GM18951 (cell line): ENCODE measurements at regions not wholly inside any gene's neighbourhood (a gene's known extent, or its start where the extent isn't known, plus 50 kb on each side); places are given as distances from the start of the nearest gene placed in this dataset.
"Not testable (repeated sequence)": the region's sequence is repeated elsewhere in the genome, so short reads cannot be mapped to it uniquely, and the experiment has no call there.

Source experiments
- POLR2A ChIP-seq: IDR thresholded peaks from 4 replicates; pipeline ENCODE4 v1.6.1; 2011; ENCODE audit warnings: mild to moderate bottlenecking; ENCODE audit not compliant: insufficient read length, insufficient read depth; ENCODE audit errors: extremely low read depth
- in situ Hi-C: fragments of 300-500 bp; cut with MboI; formaldehyde crosslinking; loops from one replicate; pipeline ENCODE4 v1.12.0; 2022; ENCODE audit warnings: low sequenced_read_pairs, mixed read lengths, inconsistent platforms; ENCODE audit not compliant: unreplicated experiment

DNA sequence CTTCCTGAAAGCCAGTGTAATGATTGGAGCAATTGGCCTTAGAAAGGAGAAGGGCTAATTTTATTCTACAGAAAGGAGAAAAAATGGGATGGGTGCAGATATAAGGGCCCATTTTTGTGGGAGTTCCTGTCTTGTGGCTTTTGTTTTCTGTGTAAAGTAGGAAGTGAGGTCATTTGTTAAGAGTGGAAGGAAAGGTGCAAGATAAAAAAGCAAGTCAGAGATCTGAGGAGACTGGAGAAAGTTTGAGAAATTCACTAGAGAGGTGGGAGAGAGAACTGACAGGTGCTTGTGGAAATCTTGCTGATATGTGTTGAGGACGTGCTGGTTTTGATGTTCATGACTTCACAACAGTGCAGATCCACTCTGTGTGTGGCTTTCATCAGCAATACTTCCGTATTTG, 349.4 kb downstream of the DLEU7 start:
- in situ Hi-C loops: no loop called here
- no peak for TF ChIP-seq POLR2A

DNA sequence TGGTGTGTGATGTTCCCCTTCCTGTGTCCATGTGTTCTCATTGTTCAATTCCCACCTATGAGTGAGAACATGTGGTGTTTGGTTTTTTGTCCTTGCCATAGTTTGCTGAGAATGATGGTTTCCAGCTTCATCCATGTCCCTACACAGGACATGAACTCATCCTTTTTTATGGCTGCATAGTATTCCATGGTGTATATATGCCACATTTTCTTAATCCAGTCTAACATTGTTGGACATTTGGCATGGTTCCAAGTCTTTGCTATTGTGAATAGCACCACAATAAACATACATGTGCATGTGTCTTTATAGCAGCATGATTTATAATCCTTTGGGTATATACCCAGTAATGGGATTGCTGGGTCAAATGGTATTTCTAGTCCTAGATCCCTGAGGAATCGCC, 340.3 kb downstream of the DLEU7 start:
- in situ Hi-C loops: not testable (repeated sequence)

DNA sequence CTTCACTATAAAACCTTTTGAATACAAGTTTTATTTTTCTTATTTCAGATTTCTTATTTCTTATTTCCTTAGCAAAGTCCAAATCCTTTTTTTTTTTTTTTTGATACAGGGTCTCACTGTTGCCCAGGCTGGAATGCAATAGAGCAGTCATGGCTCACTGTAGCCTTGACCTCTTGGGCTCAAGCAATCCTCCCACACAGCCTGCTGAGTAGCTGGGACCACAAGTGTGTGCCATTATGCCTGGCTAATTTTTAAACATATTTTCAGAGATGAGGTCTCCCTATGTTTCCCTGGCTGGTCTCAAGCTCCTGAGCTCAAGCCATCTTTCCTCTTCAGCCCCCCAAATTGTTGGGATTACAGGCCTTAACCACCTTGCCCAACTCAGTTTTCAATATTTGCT, 334.3 kb downstream of the DLEU7 start:
- in situ Hi-C loops: no loop called here
- no peak for TF ChIP-seq POLR2A

DNA sequence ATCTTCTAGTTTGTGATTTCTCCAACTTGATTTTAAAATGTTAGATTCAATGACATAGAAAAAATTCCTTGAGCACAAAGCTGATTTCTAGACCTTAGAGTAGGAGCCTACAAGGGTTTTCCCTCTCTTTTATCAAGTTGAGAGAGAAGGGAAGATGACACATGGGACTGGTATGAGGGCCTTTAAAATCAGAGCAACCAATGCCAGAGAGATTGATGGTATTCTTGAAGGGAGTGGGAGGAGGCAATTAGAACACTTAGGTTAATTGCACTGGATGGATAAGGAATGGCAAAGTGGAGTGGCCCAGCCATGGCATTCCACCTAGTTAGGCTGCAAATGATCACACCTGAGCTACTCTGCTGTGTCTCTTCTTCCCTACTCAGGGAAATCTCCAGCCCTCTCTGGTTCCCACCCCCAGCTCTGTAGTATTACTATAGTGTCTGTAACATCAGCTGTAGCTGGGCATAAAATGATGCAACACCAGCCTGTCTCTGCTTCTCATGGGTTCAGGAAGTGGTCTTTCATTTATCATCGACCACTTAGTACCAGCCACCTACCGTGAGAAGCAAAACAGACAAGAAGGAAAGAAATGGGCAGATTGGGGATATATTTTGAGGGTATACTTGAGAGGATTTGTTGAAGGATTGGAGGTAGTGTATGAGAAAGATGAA, 333.6 kb downstream of the DLEU7 start:
- TF ChIP-seq POLR2A: no peak
- in situ Hi-C loops: no loop called here

DNA sequence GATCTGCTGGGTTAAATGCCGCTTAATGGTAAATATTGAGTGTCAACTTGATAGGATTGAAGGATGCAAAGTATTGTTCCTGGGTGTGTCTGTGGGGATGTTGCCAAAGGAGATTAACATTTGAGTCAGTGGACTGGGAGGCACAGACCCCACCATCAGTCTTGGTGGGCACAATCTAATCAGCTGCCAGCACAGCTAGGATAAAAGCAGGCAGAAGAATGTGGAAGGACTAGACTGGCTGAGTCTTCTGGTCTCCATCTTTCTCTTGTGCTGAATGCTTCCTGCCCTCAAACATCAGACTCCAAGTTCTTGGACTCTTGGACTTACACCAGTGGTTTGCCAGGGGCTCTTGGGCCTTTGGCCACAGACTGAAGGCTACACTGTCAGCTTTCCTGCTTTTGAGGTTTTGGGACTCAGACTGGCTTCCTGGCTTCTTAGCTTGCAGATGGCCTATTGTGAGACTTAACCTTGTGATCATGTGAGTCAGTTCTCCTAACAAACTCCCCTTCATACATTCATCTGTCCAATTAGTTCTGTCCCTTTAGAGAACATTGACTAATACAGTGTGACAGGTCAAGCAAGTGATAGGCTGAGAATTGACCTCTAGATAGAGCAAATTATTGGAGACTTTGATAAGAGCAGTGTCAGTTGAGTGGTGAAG, 332.5 kb downstream of the DLEU7 start:
- in situ Hi-C loops: not testable (repeated sequence)

DNA sequence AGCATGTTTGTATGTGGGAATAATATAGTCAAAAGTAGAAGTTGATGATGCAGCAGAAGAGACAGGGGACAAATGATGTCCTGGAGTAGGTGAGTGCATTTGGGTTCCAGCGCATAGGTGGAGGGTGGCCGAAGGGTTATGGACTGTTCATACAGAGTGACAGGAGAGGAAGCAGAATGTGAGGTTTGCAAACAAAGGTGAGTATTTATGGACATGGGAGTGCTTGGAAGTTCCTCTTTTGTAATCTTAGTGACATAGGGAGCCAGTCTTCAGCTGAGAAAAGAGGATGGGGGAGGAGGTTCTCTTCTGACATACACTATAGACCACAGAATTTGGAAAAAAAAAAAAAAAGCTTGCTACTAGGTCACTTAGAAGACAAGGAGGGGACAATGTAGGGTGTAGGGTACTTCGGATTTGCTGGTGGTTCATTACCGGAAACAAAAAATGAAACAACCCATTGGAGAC, 331.6 kb downstream of the DLEU7 start:
- in situ Hi-C loops: no loop called here
- no peak for TF ChIP-seq POLR2A

DNA sequence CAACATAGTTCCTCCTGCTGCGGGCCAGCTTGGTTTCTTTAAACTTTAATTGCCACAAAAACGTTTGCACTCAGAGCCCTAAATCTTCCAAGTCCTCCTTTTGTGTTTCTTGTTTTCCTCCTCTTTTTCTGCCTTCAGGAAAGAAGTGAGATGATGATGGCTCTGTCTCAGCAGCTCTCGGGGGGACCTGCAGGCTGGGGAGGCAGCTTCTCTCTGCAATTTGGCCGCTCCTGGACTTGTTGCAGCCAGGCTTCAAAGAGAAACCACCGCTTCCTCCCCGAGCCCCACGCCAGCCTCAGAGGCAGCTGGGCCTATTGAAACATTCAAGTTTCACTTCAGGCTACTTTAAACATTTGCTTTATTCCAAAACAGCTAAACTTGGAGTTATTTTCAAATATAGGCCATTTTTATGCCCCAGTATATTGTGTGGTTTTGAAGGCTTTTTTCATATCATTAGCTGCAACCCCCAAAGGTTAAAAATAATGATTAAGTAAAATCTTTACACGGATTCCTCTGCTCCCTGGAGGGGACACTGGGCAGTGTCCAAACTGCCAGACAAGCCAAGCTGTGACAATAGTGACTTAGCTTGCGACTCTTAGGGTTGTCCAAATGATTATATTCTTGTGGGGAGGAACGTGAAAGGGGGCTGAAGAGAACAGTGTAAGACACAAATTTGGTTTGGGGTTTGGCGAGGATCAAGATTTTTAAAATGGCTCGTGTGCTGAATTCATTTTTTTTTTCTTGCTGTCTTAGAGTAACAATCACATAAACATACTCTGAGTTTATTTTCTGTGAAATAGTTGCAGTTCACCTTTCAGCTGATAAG, 330.8 kb downstream of the DLEU7 start:
- in situ Hi-C loops: no loop called here
- no peak for TF ChIP-seq POLR2A

DNA sequence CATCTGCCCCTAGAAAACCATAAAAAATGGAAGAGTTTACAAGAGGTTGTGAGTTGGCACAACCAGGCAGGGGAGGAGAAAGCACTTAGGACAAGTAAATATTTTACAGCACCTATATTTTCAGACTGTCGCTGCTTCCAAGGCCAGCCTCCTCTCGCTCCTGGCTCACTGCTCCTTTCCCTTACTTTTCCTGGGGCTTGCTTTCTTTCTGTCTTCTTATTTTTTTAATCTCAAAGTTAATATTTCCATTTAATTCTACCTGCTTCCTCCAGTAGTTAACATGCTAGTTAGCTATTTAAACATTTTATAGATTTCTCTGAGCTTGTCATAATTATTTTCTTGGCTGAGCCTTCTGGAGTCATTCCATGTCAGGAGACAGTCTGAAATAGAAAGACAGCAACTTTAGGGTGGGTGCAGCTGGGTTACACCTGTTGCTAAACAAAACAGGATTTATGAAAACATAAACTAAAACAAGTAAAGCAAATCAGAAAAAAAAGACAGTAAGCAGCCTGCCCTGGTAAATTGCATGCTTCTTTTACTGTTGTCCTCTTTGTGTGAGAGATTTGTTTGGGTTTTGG, 330.1 kb downstream of the DLEU7 start:
- TF ChIP-seq POLR2A: no peak
- in situ Hi-C loops: no loop called here

DNA sequence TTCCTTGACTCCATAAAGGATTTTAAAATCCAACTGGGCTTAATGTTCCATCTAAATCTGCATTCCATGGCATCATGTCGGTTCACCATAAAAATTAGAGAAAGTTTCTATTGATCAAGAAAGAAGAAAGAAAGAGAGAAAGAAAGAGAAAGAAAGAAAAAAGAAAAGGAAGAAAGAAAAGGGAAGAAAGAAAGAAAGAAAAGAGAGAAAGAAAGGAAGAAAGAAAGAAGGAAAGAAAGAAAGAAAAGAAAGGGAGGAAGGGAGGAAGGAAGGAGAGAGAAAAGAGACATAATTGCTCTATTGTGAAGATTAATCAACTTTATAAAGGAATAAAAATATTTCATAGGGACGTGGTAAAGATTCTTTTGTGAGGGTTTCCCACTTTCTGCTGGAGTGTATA, 329.2 kb downstream of the DLEU7 start:
- no peak for TF ChIP-seq POLR2A
- in situ Hi-C loops: no loop called here

DNA sequence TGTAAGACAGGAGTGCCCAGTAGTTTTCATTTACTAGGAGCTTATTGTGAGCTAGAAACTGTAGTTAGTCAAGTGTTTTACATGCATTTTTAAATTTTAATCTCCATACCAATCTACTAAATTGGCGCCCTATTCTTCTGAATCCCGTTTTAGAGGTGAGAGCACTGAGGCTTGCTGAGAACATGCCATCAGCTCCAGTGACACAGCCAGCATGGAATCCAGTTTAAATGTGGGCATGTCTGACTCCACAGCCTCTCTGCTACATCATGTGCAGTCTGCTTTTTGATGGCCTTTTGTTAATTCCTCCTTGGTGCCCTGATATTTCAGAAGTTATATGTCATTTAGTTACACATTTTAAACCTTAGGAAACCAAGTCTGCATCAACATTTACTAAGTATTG, 325.4 kb downstream of the DLEU7 start:
- TF ChIP-seq POLR2A: no peak
- in situ Hi-C loops: no loop called here

DNA sequence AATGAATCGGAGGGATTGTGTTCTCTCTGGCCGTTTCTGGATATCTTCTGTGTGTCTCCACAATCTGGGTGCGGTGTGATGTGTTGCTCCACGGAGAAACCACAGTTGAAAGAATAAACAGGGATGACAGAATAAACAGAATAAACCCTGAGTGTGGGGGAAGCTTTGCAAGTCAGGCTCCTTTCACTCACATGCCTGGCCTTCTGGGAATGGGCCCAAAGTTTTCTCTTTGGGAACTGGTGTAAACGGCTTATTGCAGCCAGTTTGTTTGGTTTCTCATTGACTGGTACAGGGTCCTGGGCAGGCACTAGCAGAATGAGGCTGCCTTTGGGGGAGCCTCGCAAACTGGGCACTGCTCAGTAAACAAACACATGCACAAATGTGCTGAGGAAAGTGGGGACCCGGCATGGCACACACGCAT, 324.7 kb downstream of the DLEU7 start:
- TF ChIP-seq POLR2A: no peak
- in situ Hi-C loops: no loop called here

DNA sequence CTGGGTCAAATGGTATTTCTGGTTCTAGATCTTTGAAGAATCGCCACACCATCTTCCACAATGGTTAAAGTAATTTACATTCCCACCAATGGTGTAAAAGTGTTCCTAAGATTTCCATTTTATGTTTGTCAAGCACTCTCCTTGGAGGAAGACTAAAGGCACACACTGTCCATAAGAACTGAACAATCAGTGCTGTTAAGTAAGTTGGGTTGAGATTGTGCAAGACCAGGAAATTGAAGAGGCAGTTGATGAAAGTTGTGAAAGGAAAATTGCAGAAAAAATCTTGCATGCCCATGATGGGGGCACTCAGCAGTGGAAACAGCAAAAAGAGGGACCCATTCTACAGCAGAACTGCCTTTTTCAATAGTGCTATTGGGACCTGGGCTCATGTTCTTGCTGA, 323.6 kb downstream of the DLEU7 start:
- no peak for TF ChIP-seq POLR2A
- in situ Hi-C loops: no loop called here

DNA sequence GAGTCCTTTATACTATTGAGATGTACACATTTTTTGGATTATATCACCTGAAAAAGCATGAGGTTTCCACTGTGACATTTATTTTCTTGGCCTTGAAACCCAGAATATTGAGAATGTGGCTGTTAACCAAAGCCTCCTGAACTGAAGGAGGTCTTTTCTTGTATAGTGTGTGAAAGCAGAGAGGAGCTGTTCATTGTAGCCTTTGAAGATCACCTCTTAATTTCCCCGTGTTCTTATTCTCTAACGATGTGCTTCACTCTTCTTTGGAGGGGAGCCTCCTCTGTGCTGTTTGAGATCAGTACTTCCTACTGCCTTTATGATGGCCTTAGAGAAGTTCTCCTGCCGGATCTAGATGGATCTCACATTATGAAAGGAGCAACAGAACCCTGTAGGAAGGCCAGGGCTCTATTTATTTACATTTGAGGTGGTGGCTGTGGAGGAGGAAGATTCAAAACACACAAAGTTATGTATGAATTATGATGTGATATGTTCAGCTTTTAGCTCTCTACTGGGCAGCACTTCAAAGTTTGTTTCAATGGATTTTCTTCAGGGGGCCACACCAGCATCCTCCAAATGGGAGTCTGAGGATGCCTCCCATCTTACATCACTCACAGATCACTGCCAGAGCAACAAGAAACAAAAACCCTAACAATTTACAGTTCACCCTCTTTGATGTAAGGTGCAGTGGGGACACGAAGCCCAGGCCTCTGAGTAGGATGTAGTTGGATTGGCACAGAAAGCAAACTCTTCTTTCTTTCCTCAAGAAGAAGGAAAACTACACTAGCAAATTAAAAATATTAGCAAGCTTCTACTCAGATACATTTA, 322.3 kb downstream of the DLEU7 start:
- in situ Hi-C loops: no loop called here
- TF ChIP-seq POLR2A: no peak
